ENCODE measurements at regions not wholly inside any gene's neighbourhood (a gene's known extent, or its start where the extent isn't known, plus 50 kb on each side); places are given as distances from the start of the nearest gene placed in this dataset.

- H3K9ac ChIP-seq (ENCODE audit: insufficient read depth in 1 of 2, low read depth in 2 of 2, low read length in 2 of 2): no peak overlapping the region
- no peaks in the 10 kb centered on the region for H3K79me2 ChIP-seq (ENCODE audit: control insufficient read depth, insufficient read depth, low read length)
- TF ChIP-seq ZNF408 (CRISPR knock-in tag; IDR thresholded peaks at IDR 0.05; ENCODE audit: low read depth) (no peak), SETDB1 (IDR thresholded peaks at IDR 0.05; ENCODE audit: low read length) (no peak), NR0B1 (IDR thresholded peaks at IDR 0.05; ENCODE audit: partially characterized antibody) (no peak), OTX1 (CRISPR knock-in tag; IDR thresholded peaks at IDR 0.05) (no peak), MEF2A (IDR thresholded peaks at IDR 0.05; ENCODE audit: control insufficient read depth, low read depth, low read length) (no peak)
- DNase-seq (ENCODE audit: extremely low read depth in 1 of 4, low spot score in 3 of 4) (no peak), ATAC-seq (no peak), FAIRE-seq (no peak)
- ChIA-PET POLR2A (no interaction called here), CTCF (ENCODE audit: low intra/inter-chr PET ratio) (no interaction called here)
- H3K36me3 ChIP-seq (ENCODE audit: control insufficient read depth, insufficient read depth, low read length): no peaks in the 10 kb centered on the region
- no peak overlapping the region for H2AFZ ChIP-seq (ENCODE audit: low read depth, low read length)
- H3K27ac ChIP-seq (ENCODE audit: extremely low read depth, low read depth, low read length): no peak overlapping the region
- H3K9me1 ChIP-seq (ENCODE audit: control insufficient read depth, insufficient read depth, low read length): no peaks in the 10 kb centered on the region
- no peak overlapping the region for H3K4me3 ChIP-seq
- no peaks in the 10 kb centered on the region for H3K9me3 ChIP-seq (replicated peaks; ENCODE audit: control insufficient read depth, insufficient read depth, low read depth, low read length)
- no peaks in the 10 kb centered on the region for H4K20me1 ChIP-seq (replicated peaks; ENCODE audit: control insufficient read depth, insufficient read depth, low read length)
- H3K4me1 ChIP-seq (replicated peaks in 1 of 2; ENCODE audit: control insufficient read depth in 2 of 2, insufficient read depth in 2 of 2, low read length in 2 of 2): no peaks in the 10 kb centered on the region
- intact Hi-C loops (cut with micrococcal nuclease) (no loop called here), in situ Hi-C loops (cut with MboI) (no loop called here)
- no peak overlapping the region for H3K4me2 ChIP-seq (ENCODE audit: insufficient read depth, low read length)
- no peaks in the 10 kb centered on the region for H3K27me3 ChIP-seq (ENCODE audit: control insufficient read depth in 2 of 2, insufficient read depth in 2 of 2, low read length in 2 of 2)
- no TSS peak for BruUV-seq (replicated peaks)
These were observed 206.8 kb upstream of the ERBB4 start for GRCh38 chr2:212745359-212745758.

Measured in K562 (cell line).